OCI-LY3 (cell line): ENCODE measurements at regions not wholly inside any gene's neighbourhood (a gene's known extent, or its start where the extent isn't known, plus 50 kb on each side); places are given as distances from the start of the nearest gene placed in this dataset.

Experiments used
- CTCF ChIP-seq: fragments of 200-600, 300-600 bp; sonication (generic); IDR thresholded peaks from 2 replicates; pipeline ENCODE4 v1.5.1; 2014; ENCODE audit warnings: antibody characterized with exemption, low read length, low read depth
- EZH2phosphoT487 ChIP-seq: fragments of 200-600 bp; shearing (Covaris generic); IDR thresholded peaks from 2 replicates; pipeline ENCODE4 v1.6.1; 2018; ENCODE audit warnings: antibody characterized with exemption, mixed run types, low read depth

- TF ChIP-seq CTCF (no peak), EZH2phosphoT487 (no peak)
These were observed 308.2 kb downstream of the C12orf50 start for GRCh38 chr12:87720967-87721366.
